ENCODE measurements at regions not wholly inside any gene's neighbourhood (a gene's known extent, or its start where the extent isn't known, plus 50 kb on each side); places are given as distances from the start of the nearest gene placed in this dataset.

DNA sequence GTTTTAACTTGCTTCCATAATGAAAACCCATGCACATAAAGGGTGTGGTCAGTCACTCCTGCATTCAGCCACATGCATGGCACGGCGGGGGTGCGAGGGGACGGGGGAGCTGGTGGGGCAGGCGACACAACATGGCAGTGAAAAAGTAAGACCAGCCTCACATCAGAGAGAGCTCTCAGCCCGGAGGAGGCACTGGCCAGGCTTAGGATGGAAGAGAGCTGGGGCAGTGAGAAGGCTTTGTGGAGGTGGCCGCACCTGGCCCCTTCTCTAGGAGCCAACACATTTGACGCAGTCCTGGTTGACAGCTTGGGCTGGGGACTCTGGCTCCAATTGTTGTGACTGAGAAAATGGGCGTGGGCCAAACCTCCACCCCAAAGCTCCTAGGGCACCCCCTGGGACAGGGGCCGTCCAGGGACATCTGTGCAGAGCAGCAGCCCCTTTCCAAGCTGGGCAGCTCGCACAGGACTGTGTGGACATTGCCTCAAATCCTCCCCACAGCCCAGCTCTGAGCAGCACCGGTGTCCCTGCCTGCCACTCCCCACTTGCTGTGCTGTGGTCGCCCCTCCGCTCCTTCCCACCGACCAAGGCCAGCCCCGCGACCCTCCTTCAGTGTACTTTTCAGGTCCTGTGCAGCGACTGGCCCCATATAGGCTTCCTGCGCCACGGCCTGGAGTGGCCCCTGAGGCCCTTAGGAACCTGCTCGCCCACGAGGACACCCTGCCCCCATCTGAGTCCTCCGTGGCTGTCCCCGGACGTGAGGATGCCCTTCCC lies 126.0 kb upstream of the IQSEC1 start:
- no peaks in the 10 kb centered on the region for H3K9me3 ChIP-seq (ENCODE audit: control insufficient read depth, insufficient read depth, low read length)
- peaks cover 15% of the 10 kb centered on the region for H3K27me3 ChIP-seq (ENCODE audit: control insufficient read depth, low read length)
- no peaks in the 10 kb centered on the region for H3K9me2 ChIP-seq (replicated peaks; ENCODE audit: control insufficient read depth, low read length)
- H3K4me3 ChIP-seq (ENCODE audit: low read length): no peak overlapping the region
- peaks cover 3% of the 10 kb centered on the region; the same call in 1 of the 2 replicates for H3K4me1 ChIP-seq (ENCODE audit: control insufficient read depth, low read length)
- H3K4me2 ChIP-seq (ENCODE audit: low read length): no peak overlapping the region
- no peaks in the 10 kb centered on the region for H3F3A ChIP-seq (ENCODE audit: control insufficient read depth, insufficient read depth)
- no peaks in the 10 kb centered on the region for H3K79me2 ChIP-seq (ENCODE audit: control insufficient read depth, low read length)
- H4K20me1 ChIP-seq (ENCODE audit: control insufficient read depth, insufficient read depth, low read depth, low read length): no peaks in the 10 kb centered on the region
- no peaks in the 10 kb centered on the region for H3K36me3 ChIP-seq (ENCODE audit: control insufficient read depth, low read length)
- H3K27ac ChIP-seq (ENCODE audit: low read depth, low read length): no peak overlapping the region
- TF ChIP-seq, protein P1, sequence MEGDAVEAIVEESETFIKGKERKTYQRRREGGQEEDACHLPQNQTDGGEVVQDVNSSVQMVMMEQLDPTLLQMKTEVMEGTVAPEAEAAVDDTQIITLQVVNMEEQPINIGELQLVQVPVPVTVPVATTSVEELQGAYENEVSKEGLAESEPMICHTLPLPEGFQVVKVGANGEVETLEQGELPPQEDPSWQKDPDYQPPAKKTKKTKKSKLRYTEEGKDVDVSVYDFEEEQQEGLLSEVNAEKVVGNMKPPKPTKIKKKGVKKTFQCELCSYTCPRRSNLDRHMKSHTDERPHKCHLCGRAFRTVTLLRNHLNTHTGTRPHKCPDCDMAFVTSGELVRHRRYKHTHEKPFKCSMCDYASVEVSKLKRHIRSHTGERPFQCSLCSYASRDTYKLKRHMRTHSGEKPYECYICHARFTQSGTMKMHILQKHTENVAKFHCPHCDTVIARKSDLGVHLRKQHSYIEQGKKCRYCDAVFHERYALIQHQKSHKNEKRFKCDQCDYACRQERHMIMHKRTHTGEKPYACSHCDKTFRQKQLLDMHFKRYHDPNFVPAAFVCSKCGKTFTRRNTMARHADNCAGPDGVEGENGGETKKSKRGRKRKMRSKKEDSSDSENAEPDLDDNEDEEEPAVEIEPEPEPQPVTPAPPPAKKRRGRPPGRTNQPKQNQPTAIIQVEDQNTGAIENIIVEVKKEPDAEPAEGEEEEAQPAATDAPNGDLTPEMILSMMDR (IDR thresholded peaks at IDR 0.05; ENCODE audit: low read depth, low read length, poor library complexity, severe bottlenecking): no peak
- TF ChIP-seq EZH2phosphoT487 (IDR thresholded peaks at IDR 0.05; ENCODE audit: borderline replicate concordance, low read length): no peak

- no peaks in the 10 kb centered on the region for H3K9me2 ChIP-seq (replicated peaks; ENCODE audit: control insufficient read depth, low read length)
- H3K4me1 ChIP-seq (ENCODE audit: control insufficient read depth, low read length): peaks cover 3% of the 10 kb centered on the region; the same call in 1 of the 2 replicates
- H3K4me3 ChIP-seq (ENCODE audit: low read length): no peak overlapping the region
- no peak overlapping the region for H3K27ac ChIP-seq (ENCODE audit: low read depth, low read length)
- peaks cover 15% of the 10 kb centered on the region for H3K27me3 ChIP-seq (ENCODE audit: control insufficient read depth, low read length)
- H3K4me2 ChIP-seq (ENCODE audit: low read length): no peak overlapping the region
- no peaks in the 10 kb centered on the region for H3K9me3 ChIP-seq (ENCODE audit: control insufficient read depth, insufficient read depth, low read length)
- no peaks in the 10 kb centered on the region for H3F3A ChIP-seq (ENCODE audit: control insufficient read depth, insufficient read depth)
- H4K20me1 ChIP-seq (ENCODE audit: control insufficient read depth, insufficient read depth, low read depth, low read length): no peaks in the 10 kb centered on the region
- H3K79me2 ChIP-seq (ENCODE audit: control insufficient read depth, low read length): no peaks in the 10 kb centered on the region
- no peak for TF ChIP-seq EZH2phosphoT487 (IDR thresholded peaks at IDR 0.05; ENCODE audit: borderline replicate concordance, low read length)
- TF ChIP-seq, protein P1 (IDR thresholded peaks at IDR 0.05; ENCODE audit: low read depth, low read length, poor library complexity, severe bottlenecking): no peak
- H3K36me3 ChIP-seq (ENCODE audit: control insufficient read depth, low read length): no peaks in the 10 kb centered on the region
Observed at GRCh38 chr3:13198264-13198879, 125.1 kb upstream of the IQSEC1 start.

DNA sequence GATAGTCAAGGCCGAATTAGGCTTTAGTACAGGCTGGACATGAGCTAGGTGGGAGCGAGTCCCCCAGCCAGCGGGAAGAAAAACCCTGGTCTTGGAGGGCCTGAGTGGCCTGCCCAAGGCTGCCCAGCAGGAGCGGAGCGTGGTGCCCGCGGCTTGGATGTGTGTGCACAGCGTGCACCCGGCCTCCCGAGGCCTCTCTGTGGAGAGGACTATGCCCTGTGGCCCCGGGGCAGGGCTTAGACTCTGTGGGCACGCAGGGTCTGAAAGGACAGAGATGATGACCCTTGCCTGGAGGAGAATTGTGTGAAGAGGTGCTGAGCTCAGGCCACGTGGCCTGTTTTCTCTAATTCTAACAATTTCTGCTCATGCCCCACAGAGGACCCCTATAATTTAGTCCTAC lies 124.6 kb upstream of the IQSEC1 start:
- H3K9me3 ChIP-seq (ENCODE audit: control insufficient read depth, insufficient read depth, low read length): no peaks in the 10 kb centered on the region
- H3K27me3 ChIP-seq (ENCODE audit: control insufficient read depth, low read length): peaks cover 15% of the 10 kb centered on the region
- H3K4me3 ChIP-seq (ENCODE audit: low read length): no peak overlapping the region
- no peak overlapping the region for H3K27ac ChIP-seq (ENCODE audit: low read depth, low read length)
- TF ChIP-seq EZH2phosphoT487 (IDR thresholded peaks at IDR 0.05; ENCODE audit: borderline replicate concordance, low read length): no peak
- TF ChIP-seq, protein P1 (IDR thresholded peaks at IDR 0.05; ENCODE audit: low read depth, low read length, poor library complexity, severe bottlenecking): no peak
- no peaks in the 10 kb centered on the region for H3K9me2 ChIP-seq (replicated peaks; ENCODE audit: control insufficient read depth, low read length)
- peaks cover 3% of the 10 kb centered on the region; the same call in 1 of the 2 replicates for H3K4me1 ChIP-seq (ENCODE audit: control insufficient read depth, low read length)
- no peaks in the 10 kb centered on the region for H3F3A ChIP-seq (ENCODE audit: control insufficient read depth, insufficient read depth)
- no peak overlapping the region for H3K4me2 ChIP-seq (ENCODE audit: low read length)
- no peaks in the 10 kb centered on the region for H4K20me1 ChIP-seq (ENCODE audit: control insufficient read depth, insufficient read depth, low read depth, low read length)
- no peaks in the 10 kb centered on the region for H3K79me2 ChIP-seq (ENCODE audit: control insufficient read depth, low read length)
- H3K36me3 ChIP-seq (ENCODE audit: control insufficient read depth, low read length): no peaks in the 10 kb centered on the region
